ENCODE measurements at regions not wholly inside any gene's neighbourhood (a gene's known extent, or its start where the extent isn't known, plus 50 kb on each side); places are given as distances from the start of the nearest gene placed in this dataset.

- no peaks in the 10 kb centered on the region for H3K4me1 ChIP-seq (ENCODE audit: control insufficient read depth, insufficient read depth, low read length)
Observed at GRCh38 chr7:18087687-18088078, 60.0 kb upstream of the PRPS1L1 start.

More at GRCh38 chr7:18087687-18088078, 60.0 kb upstream of the PRPS1L1 start:
- ChIA-PET CTCF (no interaction called here), SMC1A (ENCODE audit: uncharacterized antibody, unreplicated experiment) (no interaction called here), POLR2A (no interaction called here), RAD21 (ENCODE audit: unreplicated experiment) (no interaction called here)
- Histone ChIP-seq H3K9me3 (replicated peaks; ENCODE audit: control insufficient read depth, insufficient read depth, low read length) (no peaks in the 10 kb centered on the region; the same call in 2 of the 3 replicates), H3K4me2 (ENCODE audit: control insufficient read depth, insufficient read depth) (no peak overlapping the region), H3K36me3 (ENCODE audit: control insufficient read depth in 2 of 2, insufficient read depth in 2 of 2, low read length in 1 of 2) (no peaks in the 10 kb centered on the region), H3K27me3 (replicated peaks in 1 of 2; ENCODE audit: control insufficient read depth in 2 of 2, insufficient read depth in 2 of 2, low read length in 1 of 2) (peaks cover 3 to 8% of the 10 kb centered on the region in 2 experiments; a peak in 3 of 4 replicates), H2AFZ (ENCODE audit: control insufficient read depth, low read depth, low read length) (no peak overlapping the region), H3K27ac (ENCODE audit: control insufficient read depth, insufficient read depth) (no peak overlapping the region), H3K79me2 (ENCODE audit: control insufficient read depth, insufficient read depth, low read length) (no peaks in the 10 kb centered on the region), H3K9ac (ENCODE audit: control insufficient read depth, insufficient read depth, low read length) (no peak overlapping the region), H4K20me1 (ENCODE audit: control insufficient read depth, insufficient read depth) (no peaks in the 10 kb centered on the region), H3K4me3 (no peak overlapping the region)
- DNase-seq (ENCODE audit: low read depth, low spot score) (no peak), FAIRE-seq (no peak), ATAC-seq (no peak)
- WGBS (ENCODE audit: insufficient coverage, insufficient replicate concordance, low lambda C conversion rate, missing lambda C conversion rate) = 83% methylated on average over 14 of the region's 14 CpGs
- intact Hi-C loops (cut with micrococcal nuclease; ENCODE audit: unreplicated experiment) = no loop called here
- no peak for TF ChIP-seq TAF1 (IDR thresholded peaks at IDR 0.05; ENCODE audit: borderline replicate concordance, low read depth, low read length)
- no peak for TF ChIP-seq ELK1 (IDR thresholded peaks at IDR 0.05; ENCODE audit: low read depth, low read length)
- no peak for TF ChIP-seq MEF2A (IDR thresholded peaks at IDR 0.05; ENCODE audit: insufficient read depth, low read depth, low read length)
- no peak for TF ChIP-seq HSF1 (IDR thresholded peaks at IDR 0.05; ENCODE audit: low read depth, low read length)
- no peak for TF ChIP-seq STAT1 (conservative IDR thresholded peaks at IDR 0.05)
- TF ChIP-seq SMC3 (IDR thresholded peaks at IDR 0.05; ENCODE audit: borderline replicate concordance, low read length) = no peak
- TF ChIP-seq LARP7 (IDR thresholded peaks at IDR 0.05) = no peak
- no peak for TF ChIP-seq FOXK2 (IDR thresholded peaks at IDR 0.05)
- TF ChIP-seq USF2 (IDR thresholded peaks at IDR 0.05; ENCODE audit: borderline replicate concordance, low read depth, low read length) = no peak
- TF ChIP-seq ZZZ3 (IDR thresholded peaks at IDR 0.05; ENCODE audit: control insufficient read depth, insufficient read length, low read depth) = no peak
- no peak for TF ChIP-seq ZNF207 (IDR thresholded peaks at IDR 0.05; ENCODE audit: borderline replicate concordance)
- no peak for TF ChIP-seq ZNF274 (IDR thresholded peaks at IDR 0.05; ENCODE audit: insufficient read depth, insufficient read length)
- no peak for TF ChIP-seq HCFC1 (IDR thresholded peaks at IDR 0.05; ENCODE audit: low read length)
- TF ChIP-seq CHD2 (IDR thresholded peaks at IDR 0.05; ENCODE audit: borderline replicate concordance, low read depth, low read length) = no peak
- TF ChIP-seq ZBTB33 (IDR thresholded peaks at IDR 0.05) = no peak
- no peak for TF ChIP-seq HDAC2 (IDR thresholded peaks at IDR 0.05)
- no peak for TF ChIP-seq JUND (IDR thresholded peaks at IDR 0.05; ENCODE audit: low read depth, low read length)
- TF ChIP-seq IKZF1 (conservative IDR thresholded peaks at IDR 0.05) = no peak
- no peak for TF ChIP-seq ATF7 (IDR thresholded peaks at IDR 0.05; ENCODE audit: low read depth)
- no peak for TF ChIP-seq E2F4 (IDR thresholded peaks at IDR 0.05; ENCODE audit: low read depth, low read length)
- no TSS peak for BruUV-seq (replicated peaks)
- in situ Hi-C loops (cut with MboI) = no loop called here
